Nephron progenitor cell (in vitro differentiated cells): ENCODE measurements at regions not wholly inside any gene's neighbourhood (a gene's known extent, or its start where the extent isn't known, plus 50 kb on each side); places are given as distances from the start of the nearest gene placed in this dataset.
"Not testable (repeated sequence)": the region's sequence is repeated elsewhere in the genome, so short reads cannot be mapped to it uniquely, and the experiment has no call there.

Source experiments
- DNase-seq: peaks from one replicate; pipeline ENCODE4 v3.0.0; 2021
- H3K27ac Mint-ChIP-seq: 2 replicates; pipeline ENCODE4 v1.8.0; 2021; ENCODE audit warnings: mild to moderate bottlenecking, moderate library complexity, mixed read lengths
- H3K27me3 Mint-ChIP-seq: 2 replicates; pipeline ENCODE4 v1.8.0; 2021; ENCODE audit warnings: mild to moderate bottlenecking, low read depth, mixed read lengths; ENCODE audit not compliant: poor library complexity
- H3K36me3 Mint-ChIP-seq: 2 replicates; pipeline ENCODE4 v1.8.0; 2021; ENCODE audit warnings: low read depth, mixed read lengths
- H3K4me1 Mint-ChIP-seq: 2 replicates; pipeline ENCODE4 v1.8.0; 2021; ENCODE audit warnings: mixed read lengths
- H3K4me3 Mint-ChIP-seq: 2 replicates; pipeline ENCODE4 v1.8.0; 2021; ENCODE audit warnings: mild to moderate bottlenecking, moderate library complexity, mixed read lengths
- H3K9me3 Mint-ChIP-seq: 2 replicates; pipeline ENCODE4 v1.8.0; 2021; ENCODE audit warnings: mild to moderate bottlenecking, moderate library complexity, mixed read lengths
- CTCF ChIP-seq: fragments of 200-600 bp; sonication (generic); IDR thresholded peaks from 2 replicates; pipeline ENCODE4 v1.5.0; 2021; ENCODE audit warnings: antibody characterized with exemption

DNA sequence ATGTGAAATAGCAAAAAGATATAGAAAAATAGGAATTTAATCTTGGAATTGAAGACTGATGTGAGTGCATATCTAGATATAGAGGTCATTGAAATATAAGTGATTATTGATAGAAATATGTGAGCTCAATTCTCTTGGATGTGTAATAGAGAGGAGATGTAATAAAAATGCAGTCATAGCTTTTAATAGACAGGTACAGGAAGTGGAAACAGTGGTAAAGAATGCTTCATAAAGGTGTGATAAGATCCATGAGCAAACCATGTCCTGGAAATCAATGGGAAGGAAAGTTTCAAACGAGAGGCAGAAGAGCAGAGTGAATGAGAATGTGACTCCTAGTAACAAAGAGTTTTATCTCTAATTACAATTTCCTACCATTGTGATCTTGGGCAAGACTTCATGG, 634.7 kb upstream of the ZNF804A start:
- no peak overlapping the region for H3K4me3 Mint-ChIP-seq
- H3K27ac Mint-ChIP-seq, result no peak overlapping the region
- TF ChIP-seq CTCF, result no peak
- H3K36me3 Mint-ChIP-seq, result no peaks in the 10 kb centered on the region
- no peaks in the 10 kb centered on the region for H3K4me1 Mint-ChIP-seq
- DNase-seq, result no peak
- no peaks in the 10 kb centered on the region for H3K9me3 Mint-ChIP-seq
- no peaks in the 10 kb centered on the region for H3K27me3 Mint-ChIP-seq

DNA sequence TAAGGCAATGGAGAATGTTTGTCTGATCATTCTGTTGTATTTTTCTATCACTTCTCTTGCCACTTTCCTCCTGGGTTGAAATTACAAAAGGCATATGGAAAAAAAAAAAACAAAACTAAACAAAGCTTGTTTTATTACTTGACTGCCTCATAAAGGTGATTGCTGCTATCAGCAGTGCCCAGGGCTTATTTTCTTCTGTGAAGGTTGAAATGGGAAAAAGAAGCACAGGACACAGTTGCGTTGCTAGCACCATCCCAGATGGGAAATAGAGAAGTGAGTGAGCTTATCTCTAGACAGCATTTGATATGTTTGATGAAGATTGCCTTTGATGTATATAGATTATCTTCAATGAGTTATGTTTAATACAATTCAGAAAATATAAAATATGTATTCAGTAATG, 633.8 kb upstream of the ZNF804A start:
- no peak for TF ChIP-seq CTCF
- no peaks in the 10 kb centered on the region for H3K4me1 Mint-ChIP-seq
- no peaks in the 10 kb centered on the region for H3K36me3 Mint-ChIP-seq
- no peaks in the 10 kb centered on the region for H3K9me3 Mint-ChIP-seq
- H3K27ac Mint-ChIP-seq, result no peak overlapping the region
- H3K27me3 Mint-ChIP-seq, result no peaks in the 10 kb centered on the region
- H3K4me3 Mint-ChIP-seq, result no peak overlapping the region
- no peak for DNase-seq

DNA sequence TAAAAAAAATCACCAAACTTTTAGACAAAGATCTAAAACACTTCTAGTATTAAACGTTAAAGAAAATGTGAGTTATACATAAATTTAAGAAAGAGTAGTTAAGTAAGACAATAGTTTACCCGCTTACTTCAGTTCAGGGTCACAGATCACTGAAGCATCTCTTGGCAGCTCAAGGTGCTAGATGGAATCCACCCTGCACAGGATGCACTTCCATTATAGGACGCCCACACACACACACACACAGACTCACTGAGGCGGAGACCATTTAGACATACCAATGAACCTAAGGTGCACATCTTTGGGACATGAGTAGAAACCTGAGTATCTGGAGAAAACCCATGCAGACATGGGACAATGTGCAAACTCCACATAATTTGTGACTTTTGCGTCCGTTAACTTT, 630.6 kb upstream of the ZNF804A start:
- Mint-ChIP-seq H3K27ac (no peak overlapping the region), H3K4me1 (no peaks in the 10 kb centered on the region), H3K36me3 (no peaks in the 10 kb centered on the region), H3K4me3 (no peak overlapping the region), H3K9me3 (no peaks in the 10 kb centered on the region), H3K27me3 (no peaks in the 10 kb centered on the region)
- peak; percentile 5 for DNase-seq
- TF ChIP-seq CTCF, result no peak

GRCh38 chr2:183975676-183976075, 622.7 kb upstream of the ZNF804A start:
- H3K9me3 Mint-ChIP-seq, result peaks cover 21% of the 10 kb centered on the region

GRCh38 chr2:183984871-183985270, 613.5 kb upstream of the ZNF804A start:
- TF ChIP-seq CTCF, result no peak
- Mint-ChIP-seq H3K9me3 (peaks cover 3% of the 10 kb centered on the region), H3K27ac (no peak overlapping the region), H3K36me3 (no peaks in the 10 kb centered on the region), H3K4me1 (no peaks in the 10 kb centered on the region), H3K27me3 (no peaks in the 10 kb centered on the region), H3K4me3 (no peak overlapping the region)
- no peak for DNase-seq

More at GRCh38 chr2:183975676-183976075, 622.7 kb upstream of the ZNF804A start:
- not testable (repeated sequence) for H3K36me3 Mint-ChIP-seq, H3K4me3 Mint-ChIP-seq, H3K4me1 Mint-ChIP-seq, H3K27ac Mint-ChIP-seq, DNase-seq, H3K27me3 Mint-ChIP-seq

DNA sequence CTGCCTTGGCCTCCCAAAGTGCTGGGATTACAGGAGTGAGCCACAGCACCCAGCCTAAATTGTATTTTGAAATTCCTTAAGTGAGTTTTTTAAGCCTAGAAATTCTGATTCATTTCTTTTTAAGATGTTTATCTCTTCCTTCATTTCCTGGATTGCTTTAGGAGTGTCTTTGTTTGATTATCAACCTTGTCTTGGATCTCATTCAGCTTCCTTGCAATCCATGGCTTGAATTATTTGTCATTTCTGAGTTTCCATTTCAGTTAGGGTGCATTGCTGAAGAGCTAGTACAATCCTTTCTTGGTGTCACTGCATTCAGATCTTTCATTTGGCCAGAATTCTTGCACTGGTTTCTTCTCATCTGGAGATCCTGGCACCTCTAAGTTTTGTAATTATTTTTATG, 606.4 kb upstream of the ZNF804A start:
- Mint-ChIP-seq H3K4me3 (no peak overlapping the region), H3K9me3 (peaks cover under 1% of the 10 kb centered on the region), H3K27ac (no peak overlapping the region), H3K27me3 (no peaks in the 10 kb centered on the region), H3K4me1 (no peaks in the 10 kb centered on the region), H3K36me3 (no peaks in the 10 kb centered on the region)
- no peak for DNase-seq
- no peak for TF ChIP-seq CTCF
